ENCODE measurements at regions not wholly inside any gene's neighbourhood (a gene's known extent, or its start where the extent isn't known, plus 50 kb on each side); places are given as distances from the start of the nearest gene placed in this dataset.
"Not testable (repeated sequence)": the region's sequence is repeated elsewhere in the genome, so short reads cannot be mapped to it uniquely, and the experiment has no call there.

DNA sequence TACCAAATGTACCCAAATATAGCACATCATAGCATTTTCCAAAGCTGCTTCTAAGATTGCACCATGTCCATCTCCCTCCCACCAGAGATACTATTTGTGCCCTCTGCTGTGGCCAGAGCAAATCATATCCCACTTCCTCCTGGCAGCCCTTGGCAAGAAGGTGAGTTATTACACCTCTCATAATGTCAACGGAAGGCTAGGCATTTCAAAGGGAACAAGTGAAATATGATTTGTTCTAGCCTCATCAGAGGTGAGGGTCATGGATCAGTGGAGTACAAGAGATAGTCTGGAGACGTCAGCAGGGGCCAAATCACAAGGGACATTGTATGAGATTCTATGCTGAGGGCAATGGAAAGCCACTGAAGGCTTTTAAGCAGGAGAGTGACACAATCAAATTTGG lies 90.2 kb upstream of the BCAR3 start:
- DNase-seq: no peak

GRCh38 chr1:93770640-93771039 lies 89.0 kb upstream of the BCAR3 start:
- no peak for DNase-seq

- DNase-seq: no peak
These were observed 88.1 kb upstream of the BCAR3 start for GRCh38 chr1:93769777-93770176.

DNA sequence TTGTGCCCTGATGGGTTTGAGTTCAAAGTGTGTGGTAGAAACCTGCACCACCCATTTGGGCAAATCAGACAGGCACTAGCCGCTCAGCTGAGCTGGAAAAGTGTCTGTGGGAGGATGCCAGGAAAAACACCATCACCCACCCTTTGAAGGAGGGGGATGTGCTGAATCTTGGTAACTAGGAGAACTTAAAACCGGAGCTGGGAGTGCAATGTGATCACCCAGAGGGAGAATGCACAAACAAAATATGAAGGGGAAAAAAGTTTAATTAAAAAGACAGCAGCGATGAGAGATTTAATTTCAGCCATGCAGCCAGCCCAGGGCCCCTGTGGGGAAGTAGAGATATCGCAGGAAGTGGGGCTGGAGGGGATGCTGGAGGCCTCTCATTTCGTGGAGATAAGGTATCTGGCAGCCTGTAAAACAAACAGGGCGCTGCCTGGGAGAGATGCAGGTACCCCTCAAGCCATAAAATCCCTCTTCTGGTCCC lies 86.8 kb upstream of the BCAR3 start:
- DNase-seq: peak; percentile 15

DNA sequence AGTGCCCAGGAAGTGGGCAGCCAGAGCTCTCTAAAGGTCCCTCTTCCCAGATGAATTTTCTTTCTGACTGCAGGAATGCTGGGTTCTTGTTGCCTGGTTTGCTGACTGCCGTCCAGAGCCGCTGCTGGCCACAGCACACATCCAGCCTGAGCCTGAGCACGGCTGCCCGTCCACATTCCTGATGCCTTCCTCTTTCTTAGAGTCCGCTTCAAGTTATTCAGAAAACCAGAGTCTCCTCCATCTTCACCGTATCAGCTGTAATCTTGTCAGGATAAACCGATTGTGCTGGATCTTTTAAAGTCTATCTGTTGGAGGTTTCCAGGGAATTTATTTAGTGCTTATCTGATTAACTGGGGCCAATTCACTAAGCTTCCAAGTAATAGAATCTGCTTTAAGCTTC lies 84.8 kb upstream of the BCAR3 start:
- DNase-seq: no peak

- no peak for DNase-seq
These were observed 83.5 kb upstream of the BCAR3 start for GRCh38 chr1:93765099-93765498.

DNA sequence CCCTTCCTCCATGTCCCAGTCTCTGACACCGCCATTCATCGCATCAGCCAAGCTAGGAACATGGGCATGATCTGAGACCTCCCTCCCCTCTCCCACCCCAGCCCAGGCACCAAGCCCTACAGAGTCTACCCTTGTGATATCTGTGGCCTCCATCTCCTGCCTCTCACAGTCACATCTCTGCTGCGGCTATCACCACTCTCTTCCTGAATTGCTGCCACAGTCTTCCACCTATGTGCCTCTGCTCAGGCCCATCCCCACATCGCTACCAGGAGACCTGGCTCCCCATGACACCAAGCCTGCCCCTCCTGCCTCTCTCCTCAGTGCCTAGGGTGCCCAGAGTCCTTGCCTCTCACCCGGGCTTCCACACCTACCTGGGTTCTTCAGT lies 82.7 kb upstream of the BCAR3 start:
- DNase-seq: no peak

DNA sequence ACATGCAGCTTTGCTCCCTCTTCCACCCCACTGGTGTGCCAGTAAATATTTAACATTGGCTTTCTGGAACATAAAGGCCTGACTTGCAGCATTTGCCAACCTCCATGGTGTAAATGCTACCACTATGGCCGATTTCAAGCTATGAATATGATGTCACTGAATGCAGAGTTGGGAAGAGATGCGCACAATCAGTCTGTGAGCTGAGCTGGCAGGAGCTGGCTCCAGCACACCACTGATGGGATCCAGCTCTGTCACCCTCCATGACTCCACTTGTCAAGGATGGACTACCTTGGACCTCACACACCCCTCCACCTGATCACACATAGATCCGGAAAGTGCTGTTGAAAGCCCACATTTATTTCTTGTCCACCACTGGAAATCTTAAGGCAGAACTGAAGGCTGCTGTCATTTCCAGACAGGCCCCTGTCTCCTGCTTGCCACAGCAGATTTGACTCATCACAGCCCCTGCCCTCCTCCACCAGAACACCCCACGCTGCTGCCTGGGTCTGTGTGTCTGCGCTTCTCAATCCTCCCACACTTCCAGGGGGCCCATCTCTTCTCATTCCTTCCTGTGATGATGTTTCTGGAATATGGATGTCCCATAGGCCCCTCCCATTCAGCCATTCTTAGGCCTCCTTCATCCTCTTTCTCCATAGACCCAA lies 82.2 kb upstream of the BCAR3 start:
- DNase-seq: no peak

GRCh38 chr1:93758842-93759515 lies 77.3 kb upstream of the BCAR3 start:
- DNase-seq: no peak

- no peak for DNase-seq
These were observed 75.8 kb upstream of the BCAR3 start for GRCh38 chr1:93757256-93758036.

DNA sequence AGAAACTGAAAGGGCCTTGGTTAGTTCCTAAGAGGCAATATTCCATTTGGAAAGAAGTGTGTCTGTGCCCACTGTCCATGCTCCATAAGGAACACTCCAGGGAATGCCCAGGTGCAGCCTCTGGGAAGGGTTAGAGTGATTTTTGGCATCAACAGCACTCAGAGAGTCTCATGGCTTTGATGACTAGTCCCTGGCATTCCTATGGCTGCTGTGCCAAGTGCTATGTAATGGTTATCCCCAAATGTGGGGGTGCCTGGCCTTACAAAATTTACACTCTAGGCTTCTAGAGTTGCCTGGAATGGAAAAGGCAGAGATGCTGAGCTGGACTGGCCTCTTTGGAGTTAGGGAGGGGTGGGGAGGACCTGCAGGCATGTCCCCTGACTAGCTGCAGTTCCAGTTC lies 75.0 kb upstream of the BCAR3 start:
- DNase-seq: no peak

- not testable (repeated sequence) for DNase-seq
These were observed 73.6 kb upstream of the BCAR3 start for GRCh38 chr1:93755251-93755715.

- DNase-seq: no peak
These were observed 72.4 kb upstream of the BCAR3 start for GRCh38 chr1:93753791-93754763.

DNA sequence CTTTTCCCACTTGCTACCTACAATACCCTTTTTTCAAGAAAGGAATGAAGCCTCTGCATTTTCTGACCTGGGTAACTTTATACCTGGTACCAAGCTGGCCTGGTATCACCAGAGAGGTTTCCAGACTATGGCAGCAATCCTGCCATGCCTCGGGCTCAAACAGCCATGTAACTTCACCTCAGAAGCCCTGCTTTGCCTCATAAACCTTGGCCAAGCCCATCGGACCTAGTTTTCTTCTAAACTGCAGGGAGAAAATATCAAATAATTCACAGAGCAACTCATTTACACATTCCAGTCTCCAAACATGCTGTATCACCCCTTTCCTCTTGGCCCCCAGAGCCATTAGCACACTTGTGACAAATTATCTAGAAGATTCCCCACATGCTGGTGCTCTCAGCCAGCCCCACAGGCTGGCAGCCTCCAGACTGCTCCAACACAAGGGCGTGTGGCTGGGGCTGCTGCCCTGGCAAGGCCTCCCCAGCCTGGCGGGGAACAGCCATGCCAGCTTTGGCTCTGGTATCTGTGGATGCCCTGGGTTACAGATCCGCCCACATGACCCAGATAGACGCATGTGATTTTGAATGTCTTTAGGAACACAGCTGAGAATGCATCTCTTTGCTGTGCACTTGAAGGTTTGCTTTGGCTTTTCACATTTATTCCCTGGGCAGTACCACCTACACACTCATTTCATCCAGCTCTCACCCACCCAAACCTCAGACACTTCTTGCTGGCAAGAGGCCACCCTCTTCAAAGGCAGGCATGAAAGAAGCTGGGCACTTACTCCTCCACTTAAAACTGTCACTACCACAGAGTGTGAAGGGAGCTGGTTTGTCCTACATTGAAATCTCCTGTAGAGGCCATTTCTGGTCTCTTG lies 70.0 kb upstream of the BCAR3 start:
- DNase-seq: no peak

DNA sequence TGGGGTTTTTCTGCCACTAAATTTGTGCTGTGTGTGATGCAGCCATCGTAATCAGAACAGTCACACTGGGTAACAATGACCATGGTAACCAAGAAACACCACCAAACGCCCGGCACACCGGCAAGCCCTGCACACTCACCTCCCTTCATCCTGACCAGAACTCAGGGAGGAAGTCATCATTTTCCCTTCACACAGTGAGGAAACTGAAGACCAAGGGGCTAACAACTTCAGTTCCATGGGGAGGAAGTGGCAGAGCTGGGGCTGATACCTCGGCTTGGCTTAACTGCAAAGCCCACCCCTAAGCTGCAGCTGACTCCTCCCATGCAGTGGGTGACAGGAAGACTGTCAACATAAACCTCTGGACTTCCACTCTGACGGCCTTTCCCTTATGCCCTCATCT lies 69.3 kb upstream of the BCAR3 start:
- DNase-seq: no peak

DNA sequence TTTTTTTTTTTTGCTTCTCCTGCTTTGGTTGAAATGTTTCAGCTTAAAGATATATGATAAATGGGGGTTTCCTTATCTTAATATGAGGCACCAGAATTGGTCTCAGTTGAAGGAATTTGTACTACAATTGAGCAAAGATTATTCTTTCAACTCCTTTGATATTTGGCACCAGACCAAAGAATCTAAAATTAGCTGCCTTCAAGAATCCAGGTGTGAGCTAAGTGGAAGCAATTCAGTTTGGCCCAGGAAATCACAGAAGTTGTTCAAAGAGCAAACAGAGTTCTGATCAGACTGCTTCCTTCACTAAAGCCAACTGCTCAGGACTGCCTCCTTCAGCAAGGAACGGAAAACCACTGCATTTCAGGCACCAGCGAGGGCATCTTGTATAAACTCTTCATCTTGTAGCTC lies 68.3 kb upstream of the BCAR3 start:
- DNase-seq: no peak

- no peak for DNase-seq
These were observed 67.8 kb upstream of the BCAR3 start for GRCh38 chr1:93749487-93749886.

GRCh38 chr1:93746021-93746812 lies 64.6 kb upstream of the BCAR3 start:
- no peak for DNase-seq

- DNase-seq: no peak
These were observed 62.8 kb upstream of the BCAR3 start for GRCh38 chr1:93744299-93744988.

GRCh38 chr1:93743465-93743864 lies 61.8 kb upstream of the BCAR3 start:
- DNase-seq: no peak
